Renal pelvis (tissue), 1 donor: ENCODE measurements at regions not wholly inside any gene's neighbourhood (a gene's known extent, or its start where the extent isn't known, plus 50 kb on each side); places are given as distances from the start of the nearest gene placed in this dataset.
"Not testable (repeated sequence)": the region's sequence is repeated elsewhere in the genome, so short reads cannot be mapped to it uniquely, and the experiment has no call there.

ENCODE experiments used
- DNase-seq: peaks from one replicate; pipeline ENCODE4 v3.0.0-alpha.2; 2013

- DNase-seq, result not testable (repeated sequence)
Observed at GRCh38 chr4:174400603-174401302, 117.0 kb downstream of the CEP44 start.

GRCh38 chr4:174398728-174399127 is 115.0 kb downstream of the CEP44 start:
- no peak for DNase-seq

GRCh38 chr4:174397366-174398155 is 113.8 kb downstream of the CEP44 start:
- DNase-seq, result no peak

GRCh38 chr4:174396599-174397110 is 112.9 kb downstream of the CEP44 start:
- DNase-seq, result no peak

GRCh38 chr4:174394915-174395314 is 111.2 kb downstream of the CEP44 start:
- no peak for DNase-seq

GRCh38 chr4:174389439-174389838 is 105.7 kb downstream of the CEP44 start:
- DNase-seq, result no peak

GRCh38 chr4:174388461-174389145 is 104.9 kb downstream of the CEP44 start:
- DNase-seq, result no peak

- no peak for DNase-seq
Observed at GRCh38 chr4:174387721-174388120, 104.0 kb downstream of the CEP44 start.

GRCh38 chr4:174387143-174387542 is 103.4 kb downstream of the CEP44 start:
- DNase-seq, result no peak

- DNase-seq, result no peak
Observed at GRCh38 chr4:174383783-174384182, 100.1 kb downstream of the CEP44 start.

GRCh38 chr4:174382938-174383605 is 99.4 kb downstream of the CEP44 start:
- DNase-seq, result not testable (repeated sequence)
